Epithelial cell of esophagus (primary cell): ENCODE measurements at regions not wholly inside any gene's neighbourhood (a gene's known extent, or its start where the extent isn't known, plus 50 kb on each side); places are given as distances from the start of the nearest gene placed in this dataset.

Experiments used
- DNase-seq: peaks from one replicate; pipeline ENCODE4 v3.0.0; 2010; ENCODE audit warnings: low read depth
- H3K4me3 ChIP-seq: 2 replicates; pipeline ENCODE4 v1.5.1; 2011; ENCODE audit warnings: mild to moderate bottlenecking, low read length, control low read depth
- TF ChIP-seq, protein P1 (sequence below): IDR thresholded peaks from 2 replicates; pipeline ENCODE4 v1.5.1; 2011; ENCODE audit warnings: low read depth, mild to moderate bottlenecking, low read length, control low read depth, inconsistent platforms; ENCODE audit not compliant: insufficient read depth; ENCODE audit errors: missing control alignments

- H3K4me3 ChIP-seq = no peak overlapping the region
- DNase-seq = no peak
- TF ChIP-seq, protein P1, sequence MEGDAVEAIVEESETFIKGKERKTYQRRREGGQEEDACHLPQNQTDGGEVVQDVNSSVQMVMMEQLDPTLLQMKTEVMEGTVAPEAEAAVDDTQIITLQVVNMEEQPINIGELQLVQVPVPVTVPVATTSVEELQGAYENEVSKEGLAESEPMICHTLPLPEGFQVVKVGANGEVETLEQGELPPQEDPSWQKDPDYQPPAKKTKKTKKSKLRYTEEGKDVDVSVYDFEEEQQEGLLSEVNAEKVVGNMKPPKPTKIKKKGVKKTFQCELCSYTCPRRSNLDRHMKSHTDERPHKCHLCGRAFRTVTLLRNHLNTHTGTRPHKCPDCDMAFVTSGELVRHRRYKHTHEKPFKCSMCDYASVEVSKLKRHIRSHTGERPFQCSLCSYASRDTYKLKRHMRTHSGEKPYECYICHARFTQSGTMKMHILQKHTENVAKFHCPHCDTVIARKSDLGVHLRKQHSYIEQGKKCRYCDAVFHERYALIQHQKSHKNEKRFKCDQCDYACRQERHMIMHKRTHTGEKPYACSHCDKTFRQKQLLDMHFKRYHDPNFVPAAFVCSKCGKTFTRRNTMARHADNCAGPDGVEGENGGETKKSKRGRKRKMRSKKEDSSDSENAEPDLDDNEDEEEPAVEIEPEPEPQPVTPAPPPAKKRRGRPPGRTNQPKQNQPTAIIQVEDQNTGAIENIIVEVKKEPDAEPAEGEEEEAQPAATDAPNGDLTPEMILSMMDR = no peak
Measured at GRCh38 chr2:82001614-82002013, 1697.1 kb upstream of the LRRTM1 start.

GRCh38 chr2:82000606-82001005, 1696.1 kb upstream of the LRRTM1 start:
- DNase-seq = no peak
- H3K4me3 ChIP-seq = no peak overlapping the region
- TF ChIP-seq, protein P1 = no peak

- H3K4me3 ChIP-seq = no peak overlapping the region
- DNase-seq = no peak
- TF ChIP-seq, protein P1 = no peak
Measured at GRCh38 chr2:81996332-81996731, 1691.8 kb upstream of the LRRTM1 start.

- TF ChIP-seq, protein P1 = no peak
- no peak for DNase-seq
- no peak overlapping the region for H3K4me3 ChIP-seq
Measured at GRCh38 chr2:81991282-81991681, 1686.7 kb upstream of the LRRTM1 start.

DNA sequence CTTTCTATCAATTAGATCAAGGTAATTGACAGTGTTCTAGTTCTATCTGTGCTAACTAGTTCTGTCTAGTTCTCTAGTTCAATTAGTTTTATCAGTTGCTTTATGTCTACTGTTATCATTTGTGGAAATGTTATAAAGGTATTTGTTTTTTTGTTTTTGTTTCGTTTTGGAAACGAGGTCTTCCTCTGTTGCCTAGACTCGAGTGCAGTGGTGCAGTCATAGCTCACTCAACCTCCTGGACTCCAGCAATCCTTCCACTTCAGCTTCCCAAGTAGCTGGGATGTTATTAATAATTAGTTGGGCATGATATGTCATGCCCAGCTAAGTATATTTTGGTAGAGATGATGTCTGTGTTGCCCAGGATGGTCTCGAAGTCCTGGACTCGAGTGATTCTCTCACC, 1682.8 kb upstream of the LRRTM1 start:
- TF ChIP-seq, protein P1 = no peak
- no peak overlapping the region for H3K4me3 ChIP-seq
- no peak for DNase-seq

- TF ChIP-seq, protein P1 = no peak
- no peak overlapping the region for H3K4me3 ChIP-seq
- no peak for DNase-seq
Measured at GRCh38 chr2:81984969-81985637, 1680.6 kb upstream of the LRRTM1 start.

GRCh38 chr2:81981585-81981984, 1677.0 kb upstream of the LRRTM1 start:
- H3K4me3 ChIP-seq = no peak overlapping the region
- TF ChIP-seq, protein P1 = no peak
- DNase-seq = no peak
